ENCODE measurements at regions not wholly inside any gene's neighbourhood (a gene's known extent, or its start where the extent isn't known, plus 50 kb on each side); places are given as distances from the start of the nearest gene placed in this dataset.

GRCh38 chr19:16001481-16002312, 52.9 kb downstream of the OR10H4 start:
- TF ChIP-seq CTCF (IDR thresholded peaks at IDR 0.05; ENCODE audit: low read depth, low read length), result no peak
- no peak for TF ChIP-seq POLR2A (IDR thresholded peaks at IDR 0.05; ENCODE audit: extremely low read depth, insufficient read length)
- TF ChIP-seq MAX (IDR thresholded peaks at IDR 0.05; ENCODE audit: low read depth, low read length), result no peak
- no peak for TF ChIP-seq MYC (IDR thresholded peaks at IDR 0.05; ENCODE audit: low read depth, low read length)

All from NB4 (cell line).